HEK293T (cell line): ENCODE measurements at regions not wholly inside any gene's neighbourhood (a gene's known extent, or its start where the extent isn't known, plus 50 kb on each side); places are given as distances from the start of the nearest gene placed in this dataset.

ENCODE experiments used
- CTCF ChIA-PET: fragments of 350-600 bp; formaldehyde crosslinking; extraction: SDS; loops from one replicate; lab custom pipeline; 2021; ENCODE audit warnings: antibody characterized with exemption, inconsistent platforms; lab: Yijun Ruan, JAX
- POLR2A ChIA-PET: fragments of 350-600 bp; formaldehyde crosslinking; extraction: SDS; loops from one replicate; lab custom pipeline; 2020; ENCODE audit warnings: antibody characterized with exemption, inconsistent platforms; lab: Yijun Ruan, JAX
- DNase-seq: peaks from one replicate; pipeline ENCODE4 v3.0.0; 2012; ENCODE audit warnings: mixed read lengths; ENCODE audit errors: extremely low spot score
- ARNT ChIP-seq: fragments of 450-650 bp; IDR thresholded peaks from 2 replicates; pipeline ENCODE4 v1.6.1; 2017; ENCODE audit warnings: mild to moderate bottlenecking
- BHLHE40 ChIP-seq: fragments of 450-650 bp; IDR thresholded peaks from 2 replicates; pipeline ENCODE4 v1.6.1; 2016; ENCODE audit warnings: mild to moderate bottlenecking, moderate library complexity, borderline replicate concordance
- CTBP1 ChIP-seq: fragments of 450-650 bp; IDR thresholded peaks from 2 replicates; pipeline ENCODE4 v1.6.1; 2016; ENCODE audit warnings: borderline replicate concordance
- ELF4 ChIP-seq: fragments of 450-650 bp; IDR thresholded peaks from 2 replicates; pipeline ENCODE4 v1.6.1; 2017; ENCODE audit warnings: antibody characterized with exemption
- FOXA1 ChIP-seq: fragments of 450-650 bp; IDR thresholded peaks from 2 replicates; pipeline ENCODE4 v1.6.1; 2016; ENCODE audit warnings: mild to moderate bottlenecking
- FOXK2 ChIP-seq: fragments of 450-650 bp; IDR thresholded peaks from 2 replicates; pipeline ENCODE4 v1.6.1; 2016; ENCODE audit warnings: mild to moderate bottlenecking
- FOXM1 ChIP-seq: fragments of 450-650 bp; IDR thresholded peaks from 2 replicates; pipeline ENCODE4 v1.6.1; 2017; ENCODE audit warnings: mild to moderate bottlenecking, borderline replicate concordance
- HDGF ChIP-seq: fragments of 450-650 bp; IDR thresholded peaks from 2 replicates; pipeline ENCODE4 v1.6.1; 2017; ENCODE audit warnings: antibody characterized with exemption, borderline replicate concordance
- L3MBTL2 ChIP-seq: fragments of 450-650 bp; conservative IDR thresholded peaks from 2 replicates; pipeline ENCODE4 v1.6.1; 2016; ENCODE audit warnings: mild to moderate bottlenecking
- LEF1 ChIP-seq: fragments of 450-650 bp; IDR thresholded peaks from 2 replicates; pipeline ENCODE4 v1.6.1; 2017; ENCODE audit warnings: mild to moderate bottlenecking, borderline replicate concordance
- NFRKB ChIP-seq: fragments of 450-650 bp; IDR thresholded peaks from 2 replicates; pipeline ENCODE4 v1.6.1; 2016; ENCODE audit warnings: mild to moderate bottlenecking, moderate library complexity
- PKNOX1 ChIP-seq: fragments of 450-650 bp; IDR thresholded peaks from 2 replicates; pipeline ENCODE4 v1.6.1; 2016
- SP1 ChIP-seq: fragments of 450-650 bp; IDR thresholded peaks from 2 replicates; pipeline ENCODE4 v1.6.1; 2017
- SUZ12 ChIP-seq: fragments of 450-650 bp; IDR thresholded peaks from 2 replicates; pipeline ENCODE4 v1.6.1; 2016; ENCODE audit warnings: mild to moderate bottlenecking
- TARDBP ChIP-seq: fragments of 450-650 bp; IDR thresholded peaks from 2 replicates; pipeline ENCODE4 v1.6.1; 2016
- ZNF384 ChIP-seq: fragments of 450-650 bp; IDR thresholded peaks from 2 replicates; pipeline ENCODE4 v1.6.1; 2016

DNA sequence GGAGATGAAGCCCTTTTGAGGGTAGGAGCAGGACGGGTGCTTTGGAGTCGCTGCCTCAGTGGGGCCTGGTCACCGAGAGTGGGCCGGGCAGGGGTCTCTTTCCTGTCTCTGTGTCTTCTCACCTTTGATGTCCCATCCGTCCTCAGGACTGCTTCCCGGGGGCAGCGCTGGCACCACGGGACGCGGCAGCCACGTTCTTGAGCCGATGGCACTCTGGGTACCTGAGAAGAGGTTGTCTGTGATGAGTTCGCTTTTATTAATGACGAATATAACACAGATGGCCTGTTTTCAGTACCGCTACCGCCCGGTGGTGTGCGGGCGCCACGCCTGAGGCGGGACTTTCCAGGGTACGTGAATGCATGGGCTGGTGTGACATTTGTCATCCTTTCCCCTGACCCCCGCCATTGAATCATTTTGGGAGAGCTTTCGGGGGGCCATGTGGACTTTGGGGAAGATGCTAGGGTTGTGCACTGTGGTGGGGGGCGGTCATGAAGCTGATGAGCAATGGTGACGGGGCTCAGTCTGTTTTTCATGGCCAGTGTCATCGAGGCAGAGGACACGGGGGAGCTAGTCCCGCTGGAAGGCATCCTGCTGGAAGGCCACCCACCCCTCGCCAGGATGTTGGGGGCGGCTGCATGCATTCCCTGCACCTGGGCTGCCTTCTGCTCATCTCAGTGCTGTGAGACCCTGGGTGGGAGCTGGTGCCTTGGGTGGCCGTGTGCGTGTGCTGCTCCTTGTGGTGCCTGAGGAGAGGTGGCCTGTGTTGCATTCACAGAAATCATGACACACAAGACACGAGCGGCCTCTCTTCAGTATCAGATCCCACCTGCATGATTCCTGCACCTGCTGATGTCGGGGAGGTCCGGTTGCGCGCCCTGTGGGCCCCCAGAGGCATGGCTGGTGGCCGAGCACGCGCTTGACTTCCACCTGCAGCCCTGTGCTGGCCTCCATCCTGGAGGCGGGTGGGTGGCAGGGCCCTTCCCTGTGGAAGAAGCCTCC lies 162.5 kb upstream of the RTL1 start:
- POLR2A ChIA-PET = no interaction called here

GRCh38 chr14:101066826-101067510 lies 163.4 kb upstream of the RTL1 start:
- POLR2A ChIA-PET = no interaction called here
- CTCF ChIA-PET = no interaction called here
- no peak for DNase-seq
- no peak for TF ChIP-seq HDGF
- TF ChIP-seq ELF4 = no peak
- TF ChIP-seq FOXK2 = no peak

More for the DNA sequence above, 162.5 kb upstream of the RTL1 start:
- CTCF ChIA-PET = no interaction called here
- DNase-seq = no peak
- TF ChIP-seq TARDBP (no peak), SUZ12 (no peak), BHLHE40 (no peak), FOXK2 (no peak), NFRKB (no peak), FOXM1 (no peak), FOXA1 (no peak), ARNT (no peak), HDGF (no peak), LEF1 (no peak), ELF4 (no peak), ZNF384 (no peak)

DNA sequence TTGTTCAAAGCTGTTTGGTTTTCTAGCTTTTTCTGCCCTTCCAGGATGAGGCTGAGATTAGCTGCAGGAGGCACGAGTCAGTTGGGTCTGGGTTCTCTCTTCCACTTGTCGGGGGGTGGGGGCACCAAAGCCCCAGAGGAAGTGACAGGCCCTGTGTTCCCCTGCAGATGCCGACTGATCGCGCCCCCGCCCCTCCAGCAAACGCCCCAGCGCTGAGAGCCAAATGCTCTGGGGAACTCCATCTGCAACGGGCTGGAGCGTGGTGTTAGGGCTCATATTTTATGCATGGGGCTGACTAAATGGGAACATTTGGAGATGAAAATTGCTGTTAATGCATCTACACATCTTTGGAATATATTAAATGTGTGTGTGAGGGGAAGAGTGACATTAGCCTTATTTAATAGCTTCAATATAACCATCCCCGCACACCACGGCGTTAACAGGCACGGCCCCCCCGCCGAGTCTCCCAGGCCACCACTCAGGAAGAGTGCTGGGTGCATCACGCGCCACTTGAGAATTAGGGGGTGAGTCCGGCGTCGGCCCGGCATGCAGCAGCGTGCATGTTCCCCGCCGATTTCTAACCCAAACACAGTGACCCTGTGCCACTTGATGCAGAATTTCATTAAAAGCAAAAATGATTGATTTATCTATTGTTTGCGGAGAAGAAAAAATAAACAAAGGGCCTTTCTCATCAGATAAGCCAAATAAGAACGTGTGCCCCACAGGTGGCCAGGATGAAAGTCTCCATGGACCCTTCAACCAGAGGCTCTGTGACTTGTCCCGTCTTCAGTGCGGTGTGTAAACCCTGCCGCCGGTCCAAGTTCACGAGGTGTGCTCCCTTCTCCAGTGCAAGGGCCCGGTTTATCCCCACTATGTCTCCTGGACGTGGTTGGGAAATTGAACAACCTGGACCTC lies 165.0 kb upstream of the RTL1 start:
- CTCF ChIA-PET = no interaction called here
- TF ChIP-seq LEF1 (no peak), FOXA1 (no peak), SP1 (no peak), ELF4 (no peak), L3MBTL2 (no peak), BHLHE40 (no peak), FOXK2 (no peak), SUZ12 (no peak), HDGF (no peak)
- POLR2A ChIA-PET = no interaction called here
- DNase-seq = no peak

GRCh38 chr14:101069228-101069549 lies 165.7 kb upstream of the RTL1 start:
- no peak for DNase-seq
- CTCF ChIA-PET = no interaction called here
- POLR2A ChIA-PET = no interaction called here

GRCh38 chr14:101069666-101070362 lies 166.3 kb upstream of the RTL1 start:
- DNase-seq = no peak
- POLR2A ChIA-PET = no interaction called here

More at GRCh38 chr14:101069228-101069549, 165.7 kb upstream of the RTL1 start:
- TF ChIP-seq PKNOX1 (no peak), LEF1 (no peak), ZNF384 (no peak), BHLHE40 (no peak), SP1 (no peak), SUZ12 (no peak), HDGF (no peak), NFRKB (no peak), CTBP1 (no peak), TARDBP (no peak), FOXK2 (no peak), ARNT (no peak), ELF4 (no peak), FOXA1 (no peak), L3MBTL2 (no peak), FOXM1 (no peak)

More at GRCh38 chr14:101069666-101070362, 166.3 kb upstream of the RTL1 start:
- TF ChIP-seq SP1 = no peak
- no peak for TF ChIP-seq CTBP1
- TF ChIP-seq FOXA1 = no peak
- no peak for TF ChIP-seq BHLHE40
- TF ChIP-seq SUZ12 = no peak
- TF ChIP-seq ARNT = no peak
- TF ChIP-seq FOXK2 = no peak
- no peak for TF ChIP-seq TARDBP
- no peak for TF ChIP-seq HDGF
- TF ChIP-seq ELF4 = no peak
- no peak for TF ChIP-seq L3MBTL2
- TF ChIP-seq ZNF384 = no peak
- TF ChIP-seq FOXM1 = no peak
- TF ChIP-seq LEF1 = no peak
- TF ChIP-seq PKNOX1 = no peak
- no peak for TF ChIP-seq NFRKB
- CTCF ChIA-PET = no interaction called here
